Liver (tissue), 8 donors: ENCODE measurements at regions not wholly inside any gene's neighbourhood (a gene's known extent, or its start where the extent isn't known, plus 50 kb on each side); places are given as distances from the start of the nearest gene placed in this dataset.

Experiments used
- DNase-seq: peaks from one replicate; pipeline ENCODE4 v3.0.0-alpha.2; 2017; ENCODE audit warnings: low spot score
- H3K27ac ChIP-seq, 2 donors: one replicate each; pipeline ENCODE4 v1.7.0; 2013; ENCODE audit warnings: inconsistent platforms in 2 of 2, low read length in 2 of 2, control low read depth in 1 of 2, low read depth in 1 of 2, mild to moderate bottlenecking in 1 of 2
- H3K27me3 ChIP-seq, 4 donors: one replicate each; pipeline versions ENCODE4 v1.6.1 to v1.7.0; 2013; ENCODE audit warnings: low read length in 3 of 4, inconsistent platforms in 1 of 4, mild to moderate bottlenecking in 1 of 4, moderate library complexity in 1 of 4; ENCODE audit not compliant: control insufficient read depth in 4 of 4, insufficient read depth in 4 of 4
- H3K36me3 ChIP-seq, 4 donors: one replicate each; pipeline versions ENCODE4 v1.6.1 to v1.7.0; 2013; ENCODE audit warnings: low read length in 3 of 4, mild to moderate bottlenecking in 3 of 4, low read depth in 1 of 4, moderate library complexity in 1 of 4; ENCODE audit not compliant: control insufficient read depth in 4 of 4, insufficient read depth in 3 of 4
- H3K4me1 ChIP-seq, 4 donors: one replicate each; pipeline versions ENCODE4 v1.6.1 to v1.7.0; 2013; ENCODE audit warnings: low read length in 3 of 4, mild to moderate bottlenecking in 3 of 4, moderate library complexity in 1 of 4; ENCODE audit not compliant: control insufficient read depth in 4 of 4, insufficient read depth in 4 of 4
- H3K4me3 ChIP-seq, 3 donors: one replicate each; pipeline versions ENCODE4 v1.6.1 to v1.7.0; 2013; ENCODE audit warnings: low read length in 3 of 3, control low read depth in 1 of 3, low read depth in 1 of 3, mild to moderate bottlenecking in 1 of 3
- H3K9ac ChIP-seq, 2 donors: one replicate each; pipeline ENCODE4 v1.7.0; 2013; ENCODE audit warnings: low read length in 2 of 2, mild to moderate bottlenecking in 2 of 2, moderate library complexity in 2 of 2, control low read depth in 1 of 2, low read depth in 1 of 2
- H3K9me3 ChIP-seq, 4 donors: one replicate each; pipeline versions ENCODE4 v1.6.1 to v1.7.0; 2013; ENCODE audit warnings: low read length in 3 of 4; ENCODE audit not compliant: control insufficient read depth in 4 of 4
- EGR1 ChIP-seq, 2 donors: IDR thresholded peaks; 2 replicates each; pipeline ENCODE4 v1.6.1; 2016 to 2018; ENCODE audit warnings: antibody characterized with exemption in 2 of 2, low read depth in 2 of 2
- FOXA1 ChIP-seq: IDR thresholded peaks from 2 replicates; pipeline ENCODE4 v1.6.1; 2016; ENCODE audit warnings: antibody characterized with exemption
- FOXA2 ChIP-seq: IDR thresholded peaks from 2 replicates; pipeline ENCODE4 v1.6.1; 2016; ENCODE audit warnings: antibody characterized with exemption
- GABPA ChIP-seq, 2 donors: IDR thresholded peaks in 1 of 2; conservative IDR thresholded peaks in 1 of 2; 2 replicates each; pipeline ENCODE4 v1.6.1; 2016; ENCODE audit warnings: antibody characterized with exemption in 2 of 2, mild to moderate bottlenecking in 1 of 2, moderate library complexity in 1 of 2
- HNF4A ChIP-seq, 2 donors: conservative IDR thresholded peaks; 2 replicates each; pipeline ENCODE4 v1.6.1; 2016; ENCODE audit warnings: antibody characterized with exemption in 2 of 2, mild to moderate bottlenecking in 2 of 2
- NR2F2 ChIP-seq: IDR thresholded peaks from 2 replicates; pipeline ENCODE4 v1.6.1; 2016; ENCODE audit warnings: antibody characterized with exemption
- RXRA ChIP-seq, 2 donors: IDR thresholded peaks; 2 replicates each; pipeline ENCODE4 v1.6.1; 2017 to 2018; ENCODE audit warnings: antibody characterized with exemption in 2 of 2, mild to moderate bottlenecking in 1 of 2
- SP1 ChIP-seq: IDR thresholded peaks from 2 replicates; pipeline ENCODE4 v1.6.1; 2018; ENCODE audit warnings: antibody characterized with exemption, mild to moderate bottlenecking
- TAF1 ChIP-seq: conservative IDR thresholded peaks from 2 replicates; pipeline ENCODE4 v1.6.1; 2016; ENCODE audit warnings: antibody characterized with exemption, mild to moderate bottlenecking
- YY1 ChIP-seq: IDR thresholded peaks from 2 replicates; pipeline ENCODE4 v1.6.1; 2016; ENCODE audit warnings: antibody characterized with exemption, mild to moderate bottlenecking
- WGBS: extraction: QIAGEN DNeasy Blood & Tissue Kit; methylation state at CpG from one replicate; pipeline ENCODE4 v1.1.7; 2013; 5-methylcytosine and 5-hydroxymethylcytosine counted together
- TF ChIP-seq, protein P1 (sequence below): IDR thresholded peaks from 2 replicates; pipeline ENCODE4 v1.6.1; 2016; ENCODE audit warnings: antibody characterized with exemption
- TF ChIP-seq, protein P2 (sequence below): fragments of 150-350 bp; IDR thresholded peaks from 2 replicates; pipeline ENCODE4 v1.5.1; 2017; ENCODE audit warnings: improper control_type of control experiment, low read depth, low read length; ENCODE audit not compliant: missing input control
- TF ChIP-seq, protein P3 (sequence below): IDR thresholded peaks from 2 replicates; pipeline ENCODE4 v1.6.1; 2016; ENCODE audit warnings: antibody characterized with exemption
- TF ChIP-seq, protein P4 (sequence below): IDR thresholded peaks from 2 replicates; pipeline ENCODE4 v1.6.1; 2016; ENCODE audit warnings: antibody characterized with exemption
- TF ChIP-seq, protein P5 (sequence below): IDR thresholded peaks from 2 replicates; pipeline ENCODE4 v1.6.1; 2016; ENCODE audit warnings: antibody characterized with exemption, mild to moderate bottlenecking
- donor health status: healthy.
- donor health status: healthy.
- donor health status: healthy.
- donor health status: healthy.
- donor health status: healthy.

DNA sequence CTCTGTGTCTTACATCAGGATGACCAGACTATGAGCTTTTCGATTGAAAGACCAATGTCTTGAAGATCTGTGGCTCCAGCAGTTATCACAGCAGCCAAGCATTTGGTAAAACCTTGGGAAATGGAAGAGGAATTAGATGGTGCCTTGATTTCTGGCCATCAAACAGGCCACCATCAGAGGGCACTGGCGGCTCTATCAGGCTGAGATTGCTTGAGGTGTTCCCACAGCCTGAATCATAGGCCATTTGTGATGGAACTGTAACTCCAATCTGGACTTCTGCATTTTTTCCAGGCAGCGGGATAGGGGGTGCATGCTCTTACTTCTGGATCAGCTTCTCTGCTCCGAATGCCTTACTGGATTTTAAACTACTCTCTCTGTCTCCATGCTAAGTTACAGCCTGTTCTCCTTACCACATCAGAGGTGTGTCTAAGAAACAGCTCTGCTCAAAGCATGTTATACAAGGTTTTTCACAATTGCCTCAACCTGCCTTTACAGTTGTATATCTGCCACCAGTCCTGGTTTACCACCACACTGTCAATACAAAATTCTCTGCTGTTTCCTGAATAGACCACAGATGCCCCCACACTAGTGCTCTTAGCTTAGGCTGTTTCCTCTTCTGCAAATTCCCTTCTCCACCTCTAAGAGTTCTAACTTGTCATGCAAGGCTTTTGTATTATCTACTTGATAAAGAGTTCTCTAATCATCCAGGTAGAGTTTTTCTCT is 180.9 kb downstream of the PTGER3 start:
- WGBS = 60% methylated on average over 4 of the region's 4 CpGs
- Histone ChIP-seq H3K9ac (no peak overlapping the region), H3K4me1 (no peaks in the 10 kb centered on the region), H3K4me3 (no peak overlapping the region), H3K36me3 (no peaks in the 10 kb centered on the region), H3K9me3 (peaks cover 0 to 1% (median 0%) of the 10 kb centered on the region in 4 donors), H3K27me3 (peaks cover 0 to 2% (median 0%) of the 10 kb centered on the region in 4 donors), H3K27ac (no peak overlapping the region)
- DNase-seq = no peak
- TF ChIP-seq, protein P1, sequence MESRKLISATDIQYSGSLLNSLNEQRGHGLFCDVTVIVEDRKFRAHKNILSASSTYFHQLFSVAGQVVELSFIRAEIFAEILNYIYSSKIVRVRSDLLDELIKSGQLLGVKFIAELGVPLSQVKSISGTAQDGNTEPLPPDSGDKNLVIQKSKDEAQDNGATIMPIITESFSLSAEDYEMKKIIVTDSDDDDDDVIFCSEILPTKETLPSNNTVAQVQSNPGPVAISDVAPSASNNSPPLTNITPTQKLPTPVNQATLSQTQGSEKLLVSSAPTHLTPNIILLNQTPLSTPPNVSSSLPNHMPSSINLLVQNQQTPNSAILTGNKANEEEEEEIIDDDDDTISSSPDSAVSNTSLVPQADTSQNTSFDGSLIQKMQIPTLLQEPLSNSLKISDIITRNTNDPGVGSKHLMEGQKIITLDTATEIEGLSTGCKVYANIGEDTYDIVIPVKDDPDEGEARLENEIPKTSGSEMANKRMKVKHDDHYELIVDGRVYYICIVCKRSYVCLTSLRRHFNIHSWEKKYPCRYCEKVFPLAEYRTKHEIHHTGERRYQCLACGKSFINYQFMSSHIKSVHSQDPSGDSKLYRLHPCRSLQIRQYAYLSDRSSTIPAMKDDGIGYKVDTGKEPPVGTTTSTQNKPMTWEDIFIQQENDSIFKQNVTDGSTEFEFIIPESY = no peak

DNA sequence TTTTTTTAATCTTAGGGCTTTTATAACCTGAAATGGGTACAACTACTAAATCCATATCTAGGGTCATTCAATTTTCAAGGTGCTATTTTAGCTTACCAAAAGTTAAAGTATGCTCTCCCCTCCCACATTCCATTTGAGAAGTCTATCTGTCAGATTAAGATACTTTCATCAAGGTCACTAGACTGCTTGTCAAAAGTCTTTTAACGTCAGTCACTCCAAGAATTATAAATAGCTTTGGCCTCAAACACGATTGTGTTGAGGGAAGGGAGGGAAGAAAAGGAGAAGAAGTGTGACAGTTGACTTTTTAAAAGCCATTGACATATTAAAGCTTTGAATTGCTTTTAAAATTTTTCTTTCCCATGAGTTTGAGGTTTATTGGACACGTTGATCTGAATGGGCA is 175.8 kb downstream of the PTGER3 start:
- TF ChIP-seq NR2F2 (no peak), FOXA2 (no peak), RXRA (IDR thresholded peaks at IDR 0.05) (no peak), YY1 (no peak), GABPA (IDR thresholded peaks at IDR 0.05 in 1 of 2, conservative IDR thresholded peaks at IDR 0.05 in 1 of 2) (no peak), TAF1 (no peak), FOXA1 (no peak), EGR1 (IDR thresholded peaks at IDR 0.05; ENCODE audit: low read depth in 2 of 2) (no peak), SP1 (no peak), HNF4A (conservative IDR thresholded peaks at IDR 0.05) (no peak)
- TF ChIP-seq, protein P1 = no peak
- TF ChIP-seq, protein P2, sequence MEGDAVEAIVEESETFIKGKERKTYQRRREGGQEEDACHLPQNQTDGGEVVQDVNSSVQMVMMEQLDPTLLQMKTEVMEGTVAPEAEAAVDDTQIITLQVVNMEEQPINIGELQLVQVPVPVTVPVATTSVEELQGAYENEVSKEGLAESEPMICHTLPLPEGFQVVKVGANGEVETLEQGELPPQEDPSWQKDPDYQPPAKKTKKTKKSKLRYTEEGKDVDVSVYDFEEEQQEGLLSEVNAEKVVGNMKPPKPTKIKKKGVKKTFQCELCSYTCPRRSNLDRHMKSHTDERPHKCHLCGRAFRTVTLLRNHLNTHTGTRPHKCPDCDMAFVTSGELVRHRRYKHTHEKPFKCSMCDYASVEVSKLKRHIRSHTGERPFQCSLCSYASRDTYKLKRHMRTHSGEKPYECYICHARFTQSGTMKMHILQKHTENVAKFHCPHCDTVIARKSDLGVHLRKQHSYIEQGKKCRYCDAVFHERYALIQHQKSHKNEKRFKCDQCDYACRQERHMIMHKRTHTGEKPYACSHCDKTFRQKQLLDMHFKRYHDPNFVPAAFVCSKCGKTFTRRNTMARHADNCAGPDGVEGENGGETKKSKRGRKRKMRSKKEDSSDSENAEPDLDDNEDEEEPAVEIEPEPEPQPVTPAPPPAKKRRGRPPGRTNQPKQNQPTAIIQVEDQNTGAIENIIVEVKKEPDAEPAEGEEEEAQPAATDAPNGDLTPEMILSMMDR = no peak
- TF ChIP-seq, protein P3, sequence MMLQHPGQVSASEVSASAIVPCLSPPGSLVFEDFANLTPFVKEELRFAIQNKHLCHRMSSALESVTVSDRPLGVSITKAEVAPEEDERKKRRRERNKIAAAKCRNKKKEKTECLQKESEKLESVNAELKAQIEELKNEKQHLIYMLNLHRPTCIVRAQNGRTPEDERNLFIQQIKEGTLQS = no peak
- TF ChIP-seq, protein P4, sequence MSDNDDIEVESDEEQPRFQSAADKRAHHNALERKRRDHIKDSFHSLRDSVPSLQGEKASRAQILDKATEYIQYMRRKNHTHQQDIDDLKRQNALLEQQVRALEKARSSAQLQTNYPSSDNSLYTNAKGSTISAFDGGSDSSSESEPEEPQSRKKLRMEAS = no peak
- TF ChIP-seq, protein P5, sequence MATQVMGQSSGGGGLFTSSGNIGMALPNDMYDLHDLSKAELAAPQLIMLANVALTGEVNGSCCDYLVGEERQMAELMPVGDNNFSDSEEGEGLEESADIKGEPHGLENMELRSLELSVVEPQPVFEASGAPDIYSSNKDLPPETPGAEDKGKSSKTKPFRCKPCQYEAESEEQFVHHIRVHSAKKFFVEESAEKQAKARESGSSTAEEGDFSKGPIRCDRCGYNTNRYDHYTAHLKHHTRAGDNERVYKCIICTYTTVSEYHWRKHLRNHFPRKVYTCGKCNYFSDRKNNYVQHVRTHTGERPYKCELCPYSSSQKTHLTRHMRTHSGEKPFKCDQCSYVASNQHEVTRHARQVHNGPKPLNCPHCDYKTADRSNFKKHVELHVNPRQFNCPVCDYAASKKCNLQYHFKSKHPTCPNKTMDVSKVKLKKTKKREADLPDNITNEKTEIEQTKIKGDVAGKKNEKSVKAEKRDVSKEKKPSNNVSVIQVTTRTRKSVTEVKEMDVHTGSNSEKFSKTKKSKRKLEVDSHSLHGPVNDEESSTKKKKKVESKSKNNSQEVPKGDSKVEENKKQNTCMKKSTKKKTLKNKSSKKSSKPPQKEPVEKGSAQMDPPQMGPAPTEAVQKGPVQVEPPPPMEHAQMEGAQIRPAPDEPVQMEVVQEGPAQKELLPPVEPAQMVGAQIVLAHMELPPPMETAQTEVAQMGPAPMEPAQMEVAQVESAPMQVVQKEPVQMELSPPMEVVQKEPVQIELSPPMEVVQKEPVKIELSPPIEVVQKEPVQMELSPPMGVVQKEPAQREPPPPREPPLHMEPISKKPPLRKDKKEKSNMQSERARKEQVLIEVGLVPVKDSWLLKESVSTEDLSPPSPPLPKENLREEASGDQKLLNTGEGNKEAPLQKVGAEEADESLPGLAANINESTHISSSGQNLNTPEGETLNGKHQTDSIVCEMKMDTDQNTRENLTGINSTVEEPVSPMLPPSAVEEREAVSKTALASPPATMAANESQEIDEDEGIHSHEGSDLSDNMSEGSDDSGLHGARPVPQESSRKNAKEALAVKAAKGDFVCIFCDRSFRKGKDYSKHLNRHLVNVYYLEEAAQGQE = no peak
- 47% methylated on average over 3 of the region's 3 CpGs for WGBS
- H3K27ac ChIP-seq = no peak overlapping the region
- H3K4me3 ChIP-seq = no peak overlapping the region
- no peaks in the 10 kb centered on the region for H3K4me1 ChIP-seq
- no peak overlapping the region for H3K9ac ChIP-seq
- peaks cover 0 to 1% (median 0%) of the 10 kb centered on the region in 4 donors for H3K9me3 ChIP-seq
- no peak for DNase-seq
- no peaks in the 10 kb centered on the region for H3K36me3 ChIP-seq
- H3K27me3 ChIP-seq = no peaks in the 10 kb centered on the region
